Upper lobe of left lung (tissue), 6 donors: ENCODE measurements at regions not wholly inside any gene's neighbourhood (a gene's known extent, or its start where the extent isn't known, plus 50 kb on each side); places are given as distances from the start of the nearest gene placed in this dataset.

ENCODE experiments used
- ATAC-seq, 2 donors: fragments of 200-7000 bp; cut with Tn5 transposase; one replicate each; pipeline ENCODE4 v1.9.1; 2022; ENCODE audit warnings: mild to moderate bottlenecking in 2 of 2, moderate library complexity in 2 of 2; ENCODE audit not compliant: low FRiP score in 2 of 2
- DNase-seq, 2 donors: peaks; one replicate each; pipeline ENCODE4 v3.0.0-alpha.2; 2019 to 2020
- H3K27ac ChIP-seq, 4 donors: fragments of 200-600 bp; sonication (generic); one replicate each; pipeline ENCODE4 v1.5.1; 2016 to 2019
- H3K27me3 ChIP-seq, 4 donors: fragments of 200-600 bp; sonication (generic); one replicate each; pipeline ENCODE4 v1.5.1; 2017 to 2019
- H3K36me3 ChIP-seq, 4 donors: fragments of 200-600 bp; sonication (generic); one replicate each; pipeline ENCODE4 v1.5.1; 2016 to 2019
- H3K4me1 ChIP-seq, 4 donors: fragments of 200-600 bp; sonication (generic); one replicate each; pipeline ENCODE4 v1.5.1; 2018 to 2019
- H3K4me3 ChIP-seq, 4 donors: fragments of 200-600 bp; sonication (generic); one replicate each; pipeline ENCODE4 v1.5.1; 2017 to 2019; ENCODE audit warnings: mild to moderate bottlenecking in 2 of 4, moderate library complexity in 1 of 4
- H3K9me3 ChIP-seq, 4 donors: fragments of 200-600 bp; sonication (generic); one replicate each; pipeline ENCODE4 v1.5.1; 2018 to 2019
- EP300 ChIP-seq, 4 donors: sonication (generic); formaldehyde crosslinking; IDR thresholded peaks; one replicate each; pipeline ENCODE4 v1.5.1; 2017; ENCODE audit warnings: antibody characterized with exemption in 4 of 4, control low read depth in 2 of 4
- POLR2A ChIP-seq, 4 donors: fragments of 450-650 bp; IDR thresholded peaks; one replicate each; pipeline ENCODE4 v1.5.1; 2016 to 2017; ENCODE audit warnings: antibody characterized with exemption in 4 of 4, mild to moderate bottlenecking in 2 of 4
- POLR2AphosphoS5 ChIP-seq, 2 donors: sonication (generic); formaldehyde crosslinking; IDR thresholded peaks; one replicate each; pipeline ENCODE4 v1.5.1; 2017; ENCODE audit warnings: antibody characterized with exemption in 2 of 2
- WGBS, 2 donors: methylation state at CpG; one replicate each; pipeline ENCODE4 v1.1.5; 2017 to 2018; 5-methylcytosine and 5-hydroxymethylcytosine counted together
- TF ChIP-seq, protein P1 (sequence below), 6 experiments: fragments of 450-650 bp in 4 of 6; fragments of 200-600 bp in 2 of 6; sonication (generic) in 2 of 6; IDR thresholded peaks; one replicate each; pipeline ENCODE4 v1.5.1; 2016 to 2019; ENCODE audit warnings: antibody characterized with exemption in 6 of 6
- donor health status: DM: no; HTN: no; CAD: no; lungs with moderate emphysema.
- donor health status: DM: no; HTN: yes; CAD: no; lungs with severe emphysema.

DNA sequence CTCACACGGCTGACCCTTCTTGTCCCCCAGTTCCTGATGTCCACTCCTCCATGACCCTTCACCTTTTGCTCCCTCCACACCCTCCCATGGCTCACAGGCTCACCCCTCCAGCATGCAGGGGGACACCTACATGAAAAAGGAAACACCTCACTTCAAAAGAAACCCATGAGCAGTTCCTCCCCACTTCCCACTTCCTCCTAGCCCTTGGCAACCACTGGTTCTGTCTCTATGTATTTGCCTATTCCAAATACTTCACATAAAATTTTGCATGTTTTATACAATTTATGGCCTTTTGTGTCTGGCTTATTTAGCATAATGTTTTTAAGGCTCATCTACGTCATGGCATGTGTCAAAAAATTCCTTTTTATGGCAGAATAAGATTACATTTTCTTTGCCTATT lies 100.2 kb upstream of the S1PR3 start:
- Histone ChIP-seq H3K27me3 (no peaks in the 10 kb centered on the region), H3K4me1 (no peaks in the 10 kb centered on the region), H3K27ac (no peak overlapping the region), H3K36me3 (no peaks in the 10 kb centered on the region), H3K4me3 (no peak overlapping the region), H3K9me3 (no peaks in the 10 kb centered on the region)
- TF ChIP-seq POLR2AphosphoS5 (IDR thresholded peaks at IDR 0.05) (no peak), EP300 (IDR thresholded peaks at IDR 0.05) (no peak), POLR2A (IDR thresholded peaks at IDR 0.05) (no peak)
- TF ChIP-seq, protein P1, sequence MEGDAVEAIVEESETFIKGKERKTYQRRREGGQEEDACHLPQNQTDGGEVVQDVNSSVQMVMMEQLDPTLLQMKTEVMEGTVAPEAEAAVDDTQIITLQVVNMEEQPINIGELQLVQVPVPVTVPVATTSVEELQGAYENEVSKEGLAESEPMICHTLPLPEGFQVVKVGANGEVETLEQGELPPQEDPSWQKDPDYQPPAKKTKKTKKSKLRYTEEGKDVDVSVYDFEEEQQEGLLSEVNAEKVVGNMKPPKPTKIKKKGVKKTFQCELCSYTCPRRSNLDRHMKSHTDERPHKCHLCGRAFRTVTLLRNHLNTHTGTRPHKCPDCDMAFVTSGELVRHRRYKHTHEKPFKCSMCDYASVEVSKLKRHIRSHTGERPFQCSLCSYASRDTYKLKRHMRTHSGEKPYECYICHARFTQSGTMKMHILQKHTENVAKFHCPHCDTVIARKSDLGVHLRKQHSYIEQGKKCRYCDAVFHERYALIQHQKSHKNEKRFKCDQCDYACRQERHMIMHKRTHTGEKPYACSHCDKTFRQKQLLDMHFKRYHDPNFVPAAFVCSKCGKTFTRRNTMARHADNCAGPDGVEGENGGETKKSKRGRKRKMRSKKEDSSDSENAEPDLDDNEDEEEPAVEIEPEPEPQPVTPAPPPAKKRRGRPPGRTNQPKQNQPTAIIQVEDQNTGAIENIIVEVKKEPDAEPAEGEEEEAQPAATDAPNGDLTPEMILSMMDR (IDR thresholded peaks at IDR 0.05) = no peak
- DNase-seq (no peak), ATAC-seq (no peak)
- 79 to 87% methylated on average over 2 of the region's 2 CpGs for WGBS, 2 donors

DNA sequence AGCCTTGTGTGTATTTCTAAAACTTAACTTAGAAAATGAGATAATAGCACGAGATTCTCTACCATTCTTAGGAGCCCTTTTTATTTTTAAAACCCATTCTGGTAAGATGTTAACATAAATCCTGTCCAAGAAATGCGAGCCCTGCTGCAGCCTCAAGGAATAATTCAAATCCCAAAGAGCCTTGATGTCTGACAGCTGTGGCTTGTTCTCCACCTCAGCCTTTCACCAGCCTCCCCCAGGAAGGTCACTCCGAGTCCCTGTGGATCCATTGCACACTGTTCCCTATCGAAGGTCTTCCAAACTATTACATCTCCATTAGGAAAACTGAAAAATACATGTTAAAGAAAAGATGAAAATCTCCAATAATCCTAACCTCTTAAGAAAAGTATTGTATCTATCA lies 98.5 kb upstream of the S1PR3 start:
- TF ChIP-seq POLR2AphosphoS5 (IDR thresholded peaks at IDR 0.05) (no peak), POLR2A (IDR thresholded peaks at IDR 0.05) (no peak), EP300 (IDR thresholded peaks at IDR 0.05) (no peak)
- TF ChIP-seq, protein P1 (IDR thresholded peaks at IDR 0.05) = no peak
- H3K36me3 ChIP-seq = no peaks in the 10 kb centered on the region
- no peaks in the 10 kb centered on the region for H3K27me3 ChIP-seq
- no peaks in the 10 kb centered on the region for H3K4me1 ChIP-seq
- 71 to 73% methylated on average over 4 of the region's 4 CpGs for WGBS, 2 donors
- DNase-seq = no peak
- no peak overlapping the region for H3K27ac ChIP-seq
- no peaks in the 10 kb centered on the region for H3K9me3 ChIP-seq
- no peak overlapping the region for H3K4me3 ChIP-seq
- no peak for ATAC-seq

DNA sequence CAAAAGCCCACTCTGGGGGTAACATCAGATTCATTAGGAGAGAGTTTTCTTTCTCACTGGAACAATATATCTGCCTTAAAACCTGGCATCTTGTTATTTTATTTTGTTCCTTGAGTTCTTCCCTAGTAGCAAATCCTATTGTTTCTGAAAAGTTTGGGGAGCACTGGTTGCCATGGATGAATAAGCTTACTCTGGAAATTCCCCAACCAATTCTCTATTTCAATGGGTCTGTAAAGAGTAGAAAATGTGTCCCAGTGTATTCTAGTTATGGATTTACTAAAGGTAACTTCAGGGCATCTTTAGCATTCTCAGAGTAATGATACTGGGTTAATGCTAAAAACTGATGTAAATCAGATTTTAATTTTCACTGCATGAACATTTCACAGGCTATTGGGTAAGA lies 94.2 kb upstream of the S1PR3 start:
- Histone ChIP-seq H3K27ac (no peak overlapping the region), H3K4me3 (no peak overlapping the region), H3K36me3 (no peaks in the 10 kb centered on the region), H3K4me1 (no peaks in the 10 kb centered on the region), H3K27me3 (no peaks in the 10 kb centered on the region), H3K9me3 (no peaks in the 10 kb centered on the region)
- no peak for ATAC-seq
- no peak for DNase-seq
- TF ChIP-seq POLR2AphosphoS5 (IDR thresholded peaks at IDR 0.05) = no peak
- TF ChIP-seq POLR2A (IDR thresholded peaks at IDR 0.05) = no peak
- TF ChIP-seq, protein P1 (IDR thresholded peaks at IDR 0.05) = no peak
- TF ChIP-seq EP300 (IDR thresholded peaks at IDR 0.05) = no peak

DNA sequence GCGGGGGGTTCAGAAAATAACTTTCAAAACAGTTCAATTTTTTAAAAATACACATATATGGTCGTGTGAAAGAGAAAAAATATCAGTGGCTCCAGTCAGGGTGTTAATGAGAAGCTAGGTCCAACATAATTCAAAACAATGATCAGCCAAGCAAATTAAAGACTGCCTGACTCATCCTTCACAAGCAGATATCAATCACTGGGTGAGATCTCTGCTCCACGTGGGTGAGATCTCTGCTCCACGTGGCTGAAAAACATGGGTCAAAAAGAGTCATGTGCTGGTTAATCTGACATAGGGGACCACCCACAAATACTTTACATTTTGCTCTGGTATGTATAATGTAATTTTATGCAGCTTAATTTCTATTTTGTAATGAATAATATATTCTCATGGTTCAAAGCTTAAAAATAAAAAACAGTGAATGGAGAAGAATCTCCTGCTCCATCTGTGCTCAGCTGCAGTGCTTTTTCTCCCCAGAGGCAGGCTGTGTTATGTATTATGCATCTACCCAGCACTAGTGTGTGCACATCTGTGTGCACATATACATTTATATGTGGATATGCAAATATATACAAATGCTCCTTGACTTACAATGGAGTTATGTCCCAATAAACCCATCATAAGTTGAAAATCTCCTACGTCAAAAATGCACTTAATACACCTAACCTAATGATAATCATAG lies 93.1 kb upstream of the S1PR3 start:
- TF ChIP-seq EP300 (IDR thresholded peaks at IDR 0.05) (no peak), POLR2AphosphoS5 (IDR thresholded peaks at IDR 0.05) (no peak), POLR2A (IDR thresholded peaks at IDR 0.05) (no peak)
- TF ChIP-seq, protein P1 (IDR thresholded peaks at IDR 0.05) = no peak
- no peak for DNase-seq
- ATAC-seq = no peak
- Histone ChIP-seq H3K4me3 (no peak overlapping the region), H3K9me3 (no peaks in the 10 kb centered on the region), H3K27ac (no peak overlapping the region), H3K27me3 (no peaks in the 10 kb centered on the region), H3K4me1 (no peaks in the 10 kb centered on the region), H3K36me3 (no peaks in the 10 kb centered on the region)
- WGBS, 2 donors = 57 to 59% methylated on average over 5 of the region's 5 CpGs

DNA sequence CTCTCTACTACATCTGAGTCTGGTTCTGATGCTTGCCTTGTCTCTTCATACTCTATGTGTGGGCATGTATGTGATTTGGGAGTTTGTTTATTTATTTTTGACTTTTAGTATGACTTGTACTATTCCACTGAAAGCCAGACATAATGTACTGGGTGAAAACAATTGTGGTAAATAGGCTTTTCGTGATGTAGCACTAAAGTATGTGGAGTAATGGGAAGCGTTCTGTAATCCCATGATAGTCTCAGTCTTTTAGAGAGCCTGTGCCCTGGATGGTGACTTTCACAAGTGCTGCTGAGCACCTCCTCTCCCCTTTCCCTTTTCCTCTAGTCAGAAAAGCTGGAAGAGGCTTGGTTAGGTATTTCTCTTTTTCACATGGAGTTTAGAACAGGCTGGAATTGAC lies 85.8 kb upstream of the S1PR3 start:
- ATAC-seq (no peak), DNase-seq (no peak)
- Histone ChIP-seq H3K4me3 (no peak overlapping the region), H3K27ac (no peak overlapping the region), H3K4me1 (no peaks in the 10 kb centered on the region), H3K27me3 (no peaks in the 10 kb centered on the region), H3K36me3 (no peaks in the 10 kb centered on the region), H3K9me3 (no peaks in the 10 kb centered on the region)
- WGBS, 2 donors = 87 to 88% methylated on average over 2 of the region's 2 CpGs
- TF ChIP-seq POLR2A (IDR thresholded peaks at IDR 0.05) = no peak
- no peak for TF ChIP-seq EP300 (IDR thresholded peaks at IDR 0.05)
- TF ChIP-seq, protein P1 (IDR thresholded peaks at IDR 0.05) = no peak
- TF ChIP-seq POLR2AphosphoS5 (IDR thresholded peaks at IDR 0.05) = no peak
